B cell (primary cell): ENCODE measurements at regions not wholly inside any gene's neighbourhood (a gene's known extent, or its start where the extent isn't known, plus 50 kb on each side); places are given as distances from the start of the nearest gene placed in this dataset.

Source experiments
- ATAC-seq: fragments of 200-7000 bp; cut with Tn5 transposase; one replicate; pipeline ENCODE4 v1.10.0; 2021; ENCODE audit warnings: low read depth, mild to moderate bottlenecking, moderate number of reproducible peaks, moderate library complexity
- CTCF ChIA-PET: fragments of 350-600 bp; sonication (Branson Sonifier 250); formaldehyde crosslinking; loops from one replicate; lab custom pipeline; 2021; ENCODE audit warnings: antibody characterized with exemption, inconsistent platforms; lab: Charles Lee
- POLR2A ChIA-PET: fragments of 350-600 bp; sonication (Branson Sonifier 250); formaldehyde crosslinking; loops from one replicate; lab custom pipeline; 2021; ENCODE audit warnings: antibody characterized with exemption; lab: Charles Lee
- DNase-seq: peaks from one replicate; pipeline ENCODE4 v3.0.0; 2013
- H2AFZ ChIP-seq: 2 replicates; pipeline ENCODE4 v1.6.1; 2012; ENCODE audit warnings: mild to moderate bottlenecking, low read depth, low read length; ENCODE audit not compliant: insufficient read depth, poor library complexity, severe bottlenecking
- H3K27ac ChIP-seq, 2 donors: 1 replicate in 1 of 2; 2 replicates in 1 of 2; pipeline ENCODE4 v1.5.1; 2012 to 2013; ENCODE audit warnings: low read length in 2 of 2, mild to moderate bottlenecking in 2 of 2, moderate library complexity in 1 of 2
- H3K27me3 ChIP-seq, 4 experiments: fragments of 200-600 bp in 1 of 4; sonication (generic) in 1 of 4; replicated peaks in 1 of 4; 1 replicate in 2 of 4; 2 replicates in 2 of 4; pipeline versions ENCODE4 v1.6.1 to v1.7.0; 2013 to 2016; ENCODE audit warnings: low read length in 3 of 4, mild to moderate bottlenecking in 2 of 4, mixed read lengths in 1 of 4, moderate library complexity in 1 of 4; ENCODE audit not compliant: insufficient read depth in 4 of 4, control insufficient read depth in 3 of 4; ENCODE audit errors: control extremely low read depth in 1 of 4
- H3K36me3 ChIP-seq, 2 experiments: replicated peaks in 1 of 2; 1 replicate in 1 of 2; 2 replicates in 1 of 2; pipeline versions ENCODE4 v1.6.1 to v1.7.1; 2013; ENCODE audit warnings: low read length in 1 of 2; ENCODE audit not compliant: insufficient read depth in 2 of 2, control insufficient read depth in 1 of 2; ENCODE audit errors: control extremely low read depth in 1 of 2, extremely low read depth in 1 of 2
- H3K4me1 ChIP-seq, 2 donors: fragments of 200-600 bp in 1 of 2; sonication (generic) in 1 of 2; 1 replicate in 1 of 2; 2 replicates in 1 of 2; pipeline versions ENCODE4 v1.5.1 to v1.6.1; 2013 to 2017; ENCODE audit warnings: low read length in 2 of 2; ENCODE audit not compliant: control insufficient read depth in 2 of 2, insufficient read depth in 2 of 2
- H3K4me2 ChIP-seq: replicated peaks from 2 replicates; pipeline ENCODE3; 2012; ENCODE audit warnings: mild to moderate bottlenecking, low read depth, low read length; ENCODE audit not compliant: poor library complexity, severe bottlenecking
- H3K4me3 ChIP-seq, 5 experiments: fragments of 200-600 bp in 1 of 5; sonication (generic) in 1 of 5; 1 replicate in 3 of 5; 2 replicates in 2 of 5; pipeline versions ENCODE4 v1.5.1 to v1.7.0; 2011 to 2016; ENCODE audit warnings: low read length in 4 of 5, mild to moderate bottlenecking in 4 of 5, low read depth in 2 of 5, control low read depth in 1 of 5, moderate library complexity in 1 of 5; ENCODE audit not compliant: insufficient read depth in 1 of 5; ENCODE audit errors: control extremely low read depth in 1 of 5, extremely low read depth in 1 of 5
- H3K79me2 ChIP-seq: fragments of 200-600 bp; sonication (generic); one replicate; pipeline ENCODE4 v1.6.0; 2016; ENCODE audit warnings: low read length; ENCODE audit not compliant: control insufficient read depth, insufficient read depth
- H3K9ac ChIP-seq: fragments of 200-600 bp; sonication (generic); 2 replicates; pipeline ENCODE4 v1.6.1; 2017; ENCODE audit warnings: mild to moderate bottlenecking, low read length, moderate library complexity
- H3K9me3 ChIP-seq, 3 donors: one replicate each; pipeline versions ENCODE4 v1.6.1 to v1.7.1; 2013; ENCODE audit warnings: low read length in 2 of 3; ENCODE audit not compliant: control insufficient read depth in 2 of 3, insufficient read depth in 1 of 3; ENCODE audit errors: control extremely low read depth in 1 of 3
- H4K20me1 ChIP-seq: 2 replicates; pipeline ENCODE4 v1.6.0; 2012; ENCODE audit warnings: mild to moderate bottlenecking, low read length; ENCODE audit not compliant: insufficient read depth, control insufficient read depth, poor library complexity, severe bottlenecking
- H3K27ac Mint-ChIP-seq: one replicate; pipeline ENCODE4 v1.8.0; 2021; ENCODE audit warnings: mixed read lengths
- H3K27me3 Mint-ChIP-seq: one replicate; pipeline ENCODE4 v1.8.0; 2021; ENCODE audit warnings: mixed read lengths
- H3K4me1 Mint-ChIP-seq: one replicate; pipeline ENCODE4 v1.8.0; 2021; ENCODE audit warnings: mixed read lengths
- H3K4me3 Mint-ChIP-seq: one replicate; pipeline ENCODE4 v1.8.0; 2021; ENCODE audit warnings: mixed read lengths
- H3K9me3 Mint-ChIP-seq: one replicate; pipeline ENCODE4 v1.8.0; 2022; ENCODE audit warnings: mixed read lengths; ENCODE audit not compliant: insufficient read depth
- CTCF ChIP-seq: fragments of 200-600 bp; IDR thresholded peaks from one replicate; pipeline ENCODE4 v1.8.0; 2022; ENCODE audit warnings: antibody characterized with exemption, mild to moderate bottlenecking
- EZH2 ChIP-seq: IDR thresholded peaks from 2 replicates; pipeline ENCODE4 v1.6.1; 2012; ENCODE audit warnings: borderline replicate concordance, low read depth, mild to moderate bottlenecking, moderate library complexity, low read length; ENCODE audit not compliant: insufficient read depth, poor library complexity, severe bottlenecking
- WGBS: methylation state at CpG from one replicate; pipeline ENCODE4 v1.1.5; 2013; ENCODE audit warnings: missing lambda C conversion rate; ENCODE audit not compliant: insufficient coverage; 5-methylcytosine and 5-hydroxymethylcytosine counted together
- intact Hi-C: fragments of 100-400 bp; cut with micrococcal nuclease; formaldehyde crosslinking; loops from one replicate; pipeline ENCODE4 v1.10.0; 2022

GRCh38 chr10:123266971-123267370 lies 112.8 kb downstream of the BUB3 start:
- ATAC-seq (no peak), DNase-seq (no peak)
- H2AFZ ChIP-seq = no peak overlapping the region
- H3K4me2 ChIP-seq = no peak overlapping the region
- no peaks in the 10 kb centered on the region for H3K79me2 ChIP-seq
- intact Hi-C loops = no loop called here
- no peak overlapping the region for H3K9ac ChIP-seq
- H3K36me3 ChIP-seq = no peaks in the 10 kb centered on the region
- Mint-ChIP-seq H3K27ac (no peak overlapping the region), H3K4me1 (no peaks in the 10 kb centered on the region), H3K4me3 (no peak overlapping the region), H3K27me3 (no peaks in the 10 kb centered on the region), H3K9me3 (no peaks in the 10 kb centered on the region)
- no peaks in the 10 kb centered on the region for H4K20me1 ChIP-seq
- POLR2A ChIA-PET = no interaction called here
- no peak overlapping the region for H3K4me3 ChIP-seq
- no peaks in the 10 kb centered on the region for H3K4me1 ChIP-seq
- H3K27ac ChIP-seq = no peak overlapping the region
- WGBS = no CpG with 5 or more reads among the region's 1 CpG
- no peaks in the 10 kb centered on the region for H3K27me3 ChIP-seq
- TF ChIP-seq CTCF (no peak), EZH2 (no peak)
- CTCF ChIA-PET = no interaction called here
- no peaks in the 10 kb centered on the region for H3K9me3 ChIP-seq

- Mint-ChIP-seq H3K27me3 (peaks cover 15% of the 10 kb centered on the region), H3K4me3 (no peak overlapping the region), H3K9me3 (no peaks in the 10 kb centered on the region), H3K4me1 (no peaks in the 10 kb centered on the region), H3K27ac (no peak overlapping the region)
- ATAC-seq (no peak), DNase-seq (no peak)
- H3K36me3 ChIP-seq = no peaks in the 10 kb centered on the region
- no peak overlapping the region for H3K9ac ChIP-seq
- H3K9me3 ChIP-seq = no peaks in the 10 kb centered on the region
- no peaks in the 10 kb centered on the region for H3K4me1 ChIP-seq
- intact Hi-C loops = no loop called here
- ChIA-PET CTCF (no interaction called here), POLR2A (no interaction called here)
- H3K27ac ChIP-seq = no peak overlapping the region
- no peak overlapping the region for H2AFZ ChIP-seq
- no peaks in the 10 kb centered on the region for H3K79me2 ChIP-seq
- no peak overlapping the region for H3K4me2 ChIP-seq
- peaks cover 0 to 5% (median 0%) of the 10 kb centered on the region in 4 experiments for H3K27me3 ChIP-seq
- no peaks in the 10 kb centered on the region for H4K20me1 ChIP-seq
- TF ChIP-seq CTCF (no peak), EZH2 (no peak)
- no peak overlapping the region for H3K4me3 ChIP-seq
- WGBS = 100% methylated on average over 7 of the region's 9 CpGs
Observed at GRCh38 chr10:123269017-123269552, 114.9 kb downstream of the BUB3 start.
